Common myeloid progenitor, CD34-positive (primary cell): ENCODE measurements at regions not wholly inside any gene's neighbourhood (a gene's known extent, or its start where the extent isn't known, plus 50 kb on each side); places are given as distances from the start of the nearest gene placed in this dataset.
"Not testable (repeated sequence)": the region's sequence is repeated elsewhere in the genome, so short reads cannot be mapped to it uniquely, and the experiment has no call there.

Experiments used
- CTCF ChIA-PET: fragments of 350-600 bp; sonication (Branson Sonifier 250); formaldehyde crosslinking; loops from one replicate; lab custom pipeline; 2021; ENCODE audit warnings: antibody characterized with exemption; lab: Charles Lee
- POLR2A ChIA-PET: fragments of 350-600 bp; sonication (Branson Sonifier 250); formaldehyde crosslinking; loops from one replicate; lab custom pipeline; 2021; ENCODE audit warnings: antibody characterized with exemption; lab: Charles Lee
- DNase-seq, 3 donors: peaks; one replicate each; pipeline versions ENCODE4 v3.0.0 to v3.0.0-alpha.2; 2013
- H3K27ac ChIP-seq, 2 experiments: 1 replicate in 1 of 2; 2 replicates in 1 of 2; pipeline ENCODE4 v1.7.0; 2013; ENCODE audit warnings: inconsistent platforms in 2 of 2, low read length in 2 of 2, mild to moderate bottlenecking in 2 of 2, low read depth in 1 of 2, moderate library complexity in 1 of 2; ENCODE audit not compliant: severe bottlenecking in 2 of 2, insufficient read depth in 1 of 2, poor library complexity in 1 of 2
- H3K27me3 ChIP-seq, 5 experiments: replicated peaks in 2 of 5; 1 replicate in 3 of 5; 2 replicates in 2 of 5; pipeline versions ENCODE4 v1.6.1 to v1.7.0; 2013; ENCODE audit warnings: low read length in 4 of 5, mild to moderate bottlenecking in 2 of 5, moderate library complexity in 2 of 5, inconsistent platforms in 1 of 5; ENCODE audit not compliant: insufficient read depth in 5 of 5, control insufficient read depth in 4 of 5
- H3K36me3 ChIP-seq, 4 experiments: 1 replicate in 2 of 4; 2 replicates in 2 of 4; pipeline versions ENCODE4 v1.6.1 to v1.7.0; 2013; ENCODE audit warnings: low read length in 3 of 4, control low read depth in 1 of 4, mild to moderate bottlenecking in 1 of 4; ENCODE audit not compliant: control insufficient read depth in 4 of 4, insufficient read depth in 4 of 4
- H3K4me1 ChIP-seq, 4 experiments: 1 replicate in 3 of 4; 2 replicates in 1 of 4; pipeline versions ENCODE4 v1.6.1 to v1.7.1; 2013; ENCODE audit warnings: low read length in 3 of 4, mild to moderate bottlenecking in 3 of 4, control low read depth in 1 of 4, inconsistent platforms in 1 of 4, moderate library complexity in 1 of 4; ENCODE audit not compliant: control insufficient read depth in 4 of 4, insufficient read depth in 4 of 4; ENCODE audit errors: control extremely low read depth in 1 of 4
- H3K4me3 ChIP-seq, 7 experiments: 1 replicate in 4 of 7; 2 replicates in 3 of 7; pipeline versions ENCODE4 v1.5.1 to v1.7.0; 2013; ENCODE audit warnings: mild to moderate bottlenecking in 7 of 7, low read length in 6 of 7, moderate library complexity in 6 of 7, inconsistent platforms in 2 of 7, low read depth in 2 of 7, control low read depth in 1 of 7; ENCODE audit not compliant: insufficient read depth in 4 of 7, control insufficient read depth in 1 of 7; ENCODE audit errors: extremely low read depth in 1 of 7
- H3K9me3 ChIP-seq, 5 experiments: 1 replicate in 4 of 5; 2 replicates in 1 of 5; pipeline versions ENCODE4 v1.6.1 to v1.7.1; 2013; ENCODE audit warnings: low read length in 4 of 5, mild to moderate bottlenecking in 2 of 5, inconsistent platforms in 1 of 5, low read depth in 1 of 5, moderate library complexity in 1 of 5; ENCODE audit not compliant: control insufficient read depth in 4 of 5, insufficient read depth in 2 of 5; ENCODE audit errors: control extremely low read depth in 1 of 5
- WGBS: methylation state at CpG from one replicate; pipeline ENCODE4 v1.1.5; 2013; ENCODE audit not compliant: insufficient coverage; 5-methylcytosine and 5-hydroxymethylcytosine counted together

DNA sequence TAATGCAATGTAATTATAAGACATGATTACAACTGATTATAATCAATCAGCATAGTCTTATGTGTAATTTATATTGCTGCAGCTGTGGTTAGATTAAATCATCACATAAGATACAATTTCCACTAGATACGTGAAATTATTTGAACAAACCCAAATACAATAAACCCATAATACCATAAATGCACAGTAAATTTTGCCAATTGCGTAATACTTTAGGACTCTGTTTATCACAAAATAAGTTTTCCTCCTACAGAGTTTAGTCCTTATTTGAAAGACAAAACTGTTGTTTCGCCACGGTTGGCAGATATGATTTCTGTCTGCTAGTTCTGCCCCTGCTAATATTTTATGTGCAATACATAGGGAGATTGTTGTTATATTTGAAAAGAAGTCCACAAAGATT is 895.9 kb upstream of the ADGRL4 start:
- 100% methylated on average over 3 of the region's 4 CpGs for WGBS

GRCh38 chr1:79899914-79900313 is 893.4 kb upstream of the ADGRL4 start:
- WGBS: 92% methylated on average over 4 of the region's 4 CpGs

More for the DNA sequence above, 895.9 kb upstream of the ADGRL4 start:
- Histone ChIP-seq H3K4me1 (no peaks in the 10 kb centered on the region), H3K27me3 (no peaks in the 10 kb centered on the region), H3K9me3 (no peaks in the 10 kb centered on the region), H3K36me3 (no peaks in the 10 kb centered on the region), H3K4me3 (no peak overlapping the region), H3K27ac (no peak overlapping the region)
- ChIA-PET CTCF (no interaction called here), POLR2A (no interaction called here)
- DNase-seq: no peak

GRCh38 chr1:79896140-79896539 is 889.6 kb upstream of the ADGRL4 start:
- WGBS: 100% methylated on average over 1 of the region's 2 CpGs
- POLR2A ChIA-PET: no interaction called here

More at GRCh38 chr1:79899914-79900313, 893.4 kb upstream of the ADGRL4 start:
- no peaks in the 10 kb centered on the region for H3K36me3 ChIP-seq
- H3K27ac ChIP-seq: no peak overlapping the region
- DNase-seq: no peak
- no peaks in the 10 kb centered on the region for H3K4me1 ChIP-seq
- ChIA-PET POLR2A (no interaction called here), CTCF (no interaction called here)
- H3K4me3 ChIP-seq: no peak overlapping the region
- no peaks in the 10 kb centered on the region for H3K27me3 ChIP-seq
- H3K9me3 ChIP-seq: no peaks in the 10 kb centered on the region

GRCh38 chr1:79895573-79895972 is 889.0 kb upstream of the ADGRL4 start:
- WGBS: 100% methylated on average over 1 of the region's 2 CpGs
- Histone ChIP-seq H3K4me3 (no peak overlapping the region), H3K4me1 (no peaks in the 10 kb centered on the region), H3K27ac (no peak overlapping the region), H3K36me3 (no peaks in the 10 kb centered on the region), H3K9me3 (no peaks in the 10 kb centered on the region), H3K27me3 (no peaks in the 10 kb centered on the region)
- DNase-seq: no peak
- CTCF ChIA-PET: no interaction called here
- POLR2A ChIA-PET: no interaction called here

More at GRCh38 chr1:79896140-79896539, 889.6 kb upstream of the ADGRL4 start:
- CTCF ChIA-PET: no interaction called here
- no peak for DNase-seq
- no peaks in the 10 kb centered on the region for H3K4me1 ChIP-seq
- H3K9me3 ChIP-seq: no peaks in the 10 kb centered on the region
- H3K4me3 ChIP-seq: no peak overlapping the region
- H3K27me3 ChIP-seq: no peaks in the 10 kb centered on the region
- no peaks in the 10 kb centered on the region for H3K36me3 ChIP-seq
- no peak overlapping the region for H3K27ac ChIP-seq

- H3K4me3 ChIP-seq, H3K36me3 ChIP-seq, CTCF ChIA-PET, H3K27me3 ChIP-seq, H3K9me3 ChIP-seq, H3K27ac ChIP-seq, DNase-seq, H3K4me1 ChIP-seq, POLR2A ChIA-PET: not testable (repeated sequence)
- WGBS: 100% methylated on average over 3 of the region's 6 CpGs
Observed at GRCh38 chr1:79894129-79894528, 887.6 kb upstream of the ADGRL4 start.

DNA sequence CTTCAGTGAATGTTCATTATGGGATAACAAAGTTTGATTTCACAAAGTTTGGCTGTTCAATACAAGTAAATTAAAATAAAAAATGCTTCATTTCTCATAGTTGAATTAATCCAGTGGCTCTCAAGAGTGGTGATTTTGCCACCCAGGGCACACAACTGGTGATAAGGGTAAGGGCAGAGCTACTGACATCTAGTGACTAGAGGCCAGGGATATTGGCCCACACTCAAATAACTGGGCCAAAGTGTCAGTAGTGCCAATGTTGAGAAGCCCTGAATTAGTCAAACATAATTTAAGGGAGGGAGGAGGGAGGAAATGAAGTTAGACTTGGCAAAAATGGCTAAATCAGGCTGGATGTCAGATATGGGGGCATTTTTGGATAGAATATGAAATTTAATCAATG is 880.5 kb upstream of the ADGRL4 start:
- ChIA-PET CTCF (no interaction called here), POLR2A (no interaction called here)

GRCh38 chr1:79885101-79885500 is 878.6 kb upstream of the ADGRL4 start:
- ChIA-PET CTCF (no interaction called here), POLR2A (no interaction called here)
- DNase-seq: no peak
- Histone ChIP-seq H3K9me3 (no peaks in the 10 kb centered on the region), H3K36me3 (no peaks in the 10 kb centered on the region), H3K4me1 (no peaks in the 10 kb centered on the region), H3K27me3 (no peaks in the 10 kb centered on the region), H3K27ac (no peak overlapping the region), H3K4me3 (no peak overlapping the region)

More for the DNA sequence above, 880.5 kb upstream of the ADGRL4 start:
- H3K27me3 ChIP-seq: no peaks in the 10 kb centered on the region
- H3K36me3 ChIP-seq: no peaks in the 10 kb centered on the region
- H3K27ac ChIP-seq: no peak overlapping the region
- no peaks in the 10 kb centered on the region for H3K4me1 ChIP-seq
- H3K4me3 ChIP-seq: no peak overlapping the region
- no peaks in the 10 kb centered on the region for H3K9me3 ChIP-seq
- DNase-seq: no peak
